GM04503 (cell line): ENCODE measurements at regions not wholly inside any gene's neighbourhood (a gene's known extent, or its start where the extent isn't known, plus 50 kb on each side); places are given as distances from the start of the nearest gene placed in this dataset.

Experiments
- DNase-seq: peaks from one replicate; pipeline ENCODE4 v3.0.0-alpha.2; 2012; ENCODE audit warnings: low read depth

DNA sequence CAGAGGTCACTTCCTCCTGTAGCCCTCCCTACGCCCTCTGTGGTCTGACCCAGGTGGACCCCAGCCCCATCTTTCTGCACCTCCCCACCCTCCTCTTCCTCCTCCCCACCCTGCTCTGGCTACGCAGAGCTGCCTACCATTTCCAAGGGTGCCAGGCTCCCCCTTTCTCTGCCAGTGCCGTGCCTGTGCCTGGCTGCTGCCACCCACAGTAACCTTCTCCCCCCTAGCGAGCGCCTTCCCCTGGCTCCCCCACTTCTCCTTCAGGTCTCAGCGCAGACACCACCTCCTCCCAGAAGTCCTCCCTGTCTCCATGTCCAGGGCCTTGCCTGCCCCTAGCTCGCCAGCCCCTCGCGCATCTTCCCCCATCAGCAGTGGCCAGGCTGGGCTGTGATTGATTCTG is 471.5 kb downstream of the PTPRU start:
- no peak for DNase-seq

DNA sequence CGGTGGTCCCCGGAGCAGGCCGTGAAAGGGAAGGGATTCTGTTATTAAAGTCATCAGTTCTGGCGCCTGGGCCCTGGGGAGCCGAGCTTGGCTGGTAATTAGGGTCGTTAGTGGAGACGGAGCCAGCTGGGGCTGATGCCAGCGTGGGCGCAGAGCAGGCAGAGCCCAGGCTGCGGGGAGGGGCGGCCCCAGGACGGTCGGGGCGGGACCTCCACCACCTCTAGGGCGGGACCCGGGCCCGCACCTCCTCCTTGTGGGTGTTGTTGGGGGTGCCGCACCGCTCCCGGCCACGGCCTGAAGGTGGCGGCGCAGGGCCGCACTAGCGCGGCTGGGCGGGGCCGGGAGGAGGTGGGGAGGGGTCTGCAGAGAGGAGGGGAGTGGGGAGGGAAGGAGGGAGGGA is 470.6 kb downstream of the PTPRU start:
- DNase-seq: no peak

DNA sequence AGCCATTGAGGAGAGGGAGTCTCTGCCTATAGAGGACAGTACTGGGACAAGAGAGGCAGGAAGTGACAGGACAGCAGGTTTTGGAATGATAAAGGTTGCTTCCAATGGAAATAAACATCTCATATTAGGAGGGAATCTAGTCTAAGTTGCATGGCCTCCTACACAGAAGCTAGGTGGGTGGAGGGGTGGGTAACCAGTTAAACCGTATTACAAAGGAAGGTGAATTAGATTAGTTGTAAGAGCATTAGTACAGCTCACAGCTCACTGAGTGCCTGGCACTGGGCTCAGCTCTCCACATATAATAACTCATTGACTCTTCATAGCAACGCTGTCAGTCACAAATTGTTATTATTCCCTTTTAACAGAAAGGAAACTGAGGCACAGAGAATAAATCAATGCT is 468.1 kb downstream of the PTPRU start:
- no peak for DNase-seq

DNA sequence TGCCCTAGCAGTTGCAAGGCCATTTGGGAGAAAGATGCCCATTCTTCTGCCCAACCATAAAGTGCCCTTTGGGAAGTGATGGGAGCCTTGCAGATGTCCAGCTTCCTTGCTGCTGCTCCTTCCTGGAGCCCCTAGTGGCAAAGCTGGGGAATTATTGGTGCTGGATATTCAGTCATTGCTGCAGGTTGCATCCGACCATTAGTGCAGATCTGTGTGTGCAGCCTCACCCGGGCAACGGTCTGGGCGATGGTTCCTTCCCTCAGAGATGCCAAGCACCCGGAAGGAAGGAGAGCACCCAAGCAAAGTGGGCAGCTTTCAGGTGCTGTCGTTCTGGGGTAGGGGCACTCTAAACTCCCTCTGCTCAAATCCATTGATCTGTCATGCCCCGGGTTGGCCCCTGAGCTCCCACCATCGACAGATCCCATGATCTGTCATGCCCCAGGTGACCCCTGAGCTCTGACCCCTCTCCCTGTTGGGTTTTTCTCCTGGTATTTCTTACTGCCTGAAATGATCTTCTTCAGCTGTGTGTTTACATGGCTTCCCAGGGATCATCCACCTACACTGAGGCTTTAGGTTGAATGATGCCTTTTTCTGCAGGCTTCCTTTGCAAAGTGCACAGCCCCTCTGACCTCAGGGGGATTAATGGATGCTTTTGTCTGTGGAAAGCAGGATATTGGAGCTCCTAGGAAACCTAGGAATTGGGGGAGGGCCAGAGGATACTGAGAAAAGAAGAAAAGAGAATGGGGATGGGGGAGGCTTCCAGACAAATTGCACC is 467.5 kb downstream of the PTPRU start:
- no peak for DNase-seq

DNA sequence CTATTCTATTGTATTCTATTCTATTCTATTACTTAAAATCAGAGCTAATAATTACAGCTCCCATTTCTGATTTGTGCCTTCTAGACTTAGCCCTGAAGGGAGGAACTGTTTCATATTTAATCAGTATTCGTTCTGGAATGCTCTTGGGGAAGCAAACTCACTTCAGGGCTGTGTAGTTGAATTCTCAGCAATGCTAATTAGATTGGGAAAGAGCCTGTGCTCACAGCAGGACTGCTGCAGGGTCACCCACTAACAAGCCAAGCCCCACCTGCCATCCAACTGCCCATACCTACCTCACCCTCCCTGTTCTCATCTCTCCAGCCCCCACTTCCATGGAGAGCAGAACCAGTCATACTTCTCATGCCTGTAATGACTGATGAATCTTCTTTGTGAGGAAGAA is 464.2 kb downstream of the PTPRU start:
- no peak for DNase-seq

DNA sequence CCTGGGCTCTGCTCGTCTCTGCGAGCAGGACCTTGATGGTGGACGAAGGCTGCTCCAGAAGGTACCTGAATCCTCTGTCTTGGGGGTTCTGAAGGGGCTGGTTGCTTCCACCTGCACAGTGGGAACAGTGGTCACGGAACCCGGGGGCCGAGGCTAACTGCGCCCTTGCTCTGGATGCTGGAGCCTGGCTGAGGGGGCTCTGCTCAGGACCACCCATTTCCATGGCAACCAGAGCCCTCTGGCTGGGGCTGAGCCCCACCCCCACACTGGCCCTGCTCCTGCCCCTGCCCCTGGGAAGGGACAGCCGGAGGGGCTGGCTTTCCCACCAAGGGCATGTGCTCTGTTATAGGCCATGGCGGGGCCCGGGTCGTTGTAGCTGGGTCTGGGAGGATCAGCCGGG is 462.3 kb downstream of the PTPRU start:
- DNase-seq: no peak

DNA sequence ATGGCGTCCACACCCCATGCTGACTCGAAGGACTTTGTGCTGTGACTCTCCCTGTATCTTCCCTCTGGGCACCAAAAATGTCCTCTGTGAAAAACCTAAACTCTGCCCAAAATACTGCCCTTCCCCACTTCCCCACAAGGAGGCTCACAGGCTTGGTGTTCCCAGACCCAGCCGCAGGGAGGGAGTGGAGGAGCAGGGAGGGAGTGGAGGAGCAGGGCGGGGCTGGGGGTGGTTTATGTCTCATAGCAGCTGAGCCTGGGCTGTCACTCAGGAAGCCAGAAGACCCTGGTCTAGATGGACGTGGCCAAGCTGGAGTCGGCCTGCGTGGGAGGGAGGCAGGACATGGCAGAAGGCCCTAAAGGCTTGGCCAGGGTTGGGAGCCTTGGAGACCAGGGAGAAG is 461.7 kb downstream of the PTPRU start:
- no peak for DNase-seq

DNA sequence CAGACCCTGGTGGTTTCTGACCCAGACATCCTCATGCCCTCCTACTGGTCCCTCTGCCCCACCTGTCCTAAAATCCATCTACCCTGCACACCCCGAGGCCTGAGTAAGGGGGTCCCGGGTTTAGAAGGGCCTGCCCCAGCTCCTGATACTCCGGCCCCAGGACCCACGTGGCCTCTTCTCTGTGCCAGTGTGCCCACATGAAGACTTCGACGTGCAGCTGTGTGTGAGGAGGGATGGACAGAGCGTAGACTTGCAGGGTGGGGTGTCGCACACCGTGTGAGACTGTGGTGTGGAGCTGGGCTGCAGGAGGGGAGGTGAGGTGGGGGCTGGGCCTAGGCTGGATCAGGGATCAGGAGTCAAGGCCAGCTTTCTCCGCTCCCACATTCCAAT is 461.1 kb downstream of the PTPRU start:
- no peak for DNase-seq

DNA sequence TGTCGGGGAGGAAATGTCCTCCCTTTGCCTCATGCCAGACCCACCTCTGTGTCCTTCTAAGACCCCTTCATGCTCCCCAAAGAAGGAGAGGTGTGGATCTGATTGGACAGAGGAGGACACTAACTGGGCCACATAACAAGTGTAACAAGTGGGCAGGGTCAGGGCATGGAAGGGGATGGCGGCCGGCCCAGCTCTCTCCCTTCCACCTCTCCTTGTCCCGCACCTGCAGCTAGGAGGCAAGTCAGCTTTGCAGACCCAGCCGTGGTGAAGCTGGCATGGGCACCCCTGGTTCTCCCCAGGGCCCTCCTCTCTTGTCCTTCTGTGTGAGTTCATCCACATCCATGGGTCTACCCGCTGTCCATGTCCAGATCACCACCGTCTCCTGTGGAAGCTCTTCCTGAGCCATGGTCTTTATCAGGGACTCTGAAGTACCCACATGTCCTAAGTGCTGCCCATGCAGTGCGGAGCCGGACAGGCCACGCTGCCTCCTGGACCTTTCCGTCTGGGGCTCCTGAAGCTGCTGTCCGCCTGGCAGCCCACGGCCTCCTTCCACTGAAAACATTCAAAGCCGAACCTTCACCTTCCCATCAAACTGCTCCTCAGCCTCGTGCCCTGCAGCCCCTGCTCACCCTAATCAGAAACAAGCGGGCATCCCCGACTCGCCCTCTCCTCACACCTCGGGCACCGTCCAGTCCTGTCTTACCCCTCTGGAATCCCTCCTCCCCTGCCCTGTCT is 460.5 kb downstream of the PTPRU start:
- DNase-seq: no peak

DNA sequence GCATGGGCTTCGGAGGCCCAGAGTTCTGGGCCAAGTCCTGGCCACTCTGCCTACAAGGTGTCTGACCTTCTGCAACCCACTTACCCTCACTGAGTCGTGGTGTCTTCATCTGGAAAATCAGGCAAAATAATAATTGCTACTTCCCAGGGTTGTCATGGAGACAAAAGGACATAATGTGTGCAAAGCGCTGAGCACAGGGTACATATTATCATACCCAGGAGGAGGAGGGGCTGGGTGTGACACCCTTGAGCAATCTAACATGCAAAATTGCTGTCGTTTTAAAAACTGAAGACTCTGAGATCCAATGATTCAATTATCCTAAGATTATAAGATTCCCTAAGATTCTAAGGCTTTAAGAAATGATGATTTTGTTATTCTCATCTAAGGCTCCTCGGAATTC is 459.5 kb downstream of the PTPRU start:
- no peak for DNase-seq

DNA sequence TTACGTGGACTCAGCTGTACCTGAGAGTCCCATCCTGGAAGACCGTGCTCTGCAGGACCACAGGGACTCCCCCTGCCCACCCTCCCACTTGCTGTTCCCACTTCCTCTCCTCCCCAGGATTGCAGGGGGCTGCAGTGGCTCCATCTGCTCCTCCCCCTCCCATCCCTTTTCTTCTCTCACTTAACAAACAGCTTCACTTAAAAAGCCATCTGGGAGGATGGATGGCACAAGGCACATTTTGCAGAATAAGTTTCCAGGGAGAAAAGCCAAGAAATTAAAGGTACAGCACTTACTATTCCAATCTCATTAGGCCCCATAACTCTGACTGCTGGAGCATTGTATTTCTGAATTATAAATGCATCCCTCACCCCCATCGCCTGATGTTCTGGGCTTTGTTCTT is 458.7 kb downstream of the PTPRU start:
- no peak for DNase-seq

DNA sequence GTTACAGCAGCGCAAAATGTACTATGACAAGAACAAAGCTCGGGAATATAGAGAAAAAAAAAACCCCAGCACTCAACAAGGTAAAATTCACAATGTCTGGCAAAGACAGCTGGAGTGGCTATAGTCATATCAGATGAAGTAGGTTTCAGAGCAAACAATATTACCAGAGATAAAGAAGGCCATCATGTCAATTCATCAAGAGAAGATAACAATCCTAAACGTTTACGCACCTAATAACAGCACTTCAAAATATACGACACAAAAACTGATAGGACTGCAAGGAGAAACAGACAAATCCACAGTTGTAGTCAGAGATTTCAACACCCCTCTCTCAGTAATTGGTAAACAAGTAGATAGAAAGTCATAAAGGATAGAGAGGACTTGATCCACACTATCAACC is 455.2 kb downstream of the PTPRU start:
- DNase-seq: no peak

DNA sequence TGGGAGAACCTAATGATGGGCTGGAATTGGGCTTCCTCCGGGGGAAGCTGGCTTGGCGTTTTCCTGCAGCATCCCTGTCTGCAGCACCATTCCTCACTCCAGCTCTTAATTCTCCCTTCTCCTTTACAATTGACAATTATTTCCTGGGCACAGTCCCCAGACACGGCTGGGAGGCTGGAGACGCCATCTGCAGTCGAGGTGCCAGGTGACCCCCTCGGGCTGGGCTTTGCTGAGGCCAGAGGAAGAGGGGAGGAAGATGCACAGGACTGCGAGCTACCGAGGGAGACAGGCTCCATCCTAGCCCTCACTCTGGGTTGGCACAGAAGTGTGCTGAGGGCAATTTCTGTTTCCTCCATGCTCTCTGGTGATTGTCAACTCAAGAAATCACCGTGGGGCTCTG is 453.8 kb downstream of the PTPRU start:
- no peak for DNase-seq

DNA sequence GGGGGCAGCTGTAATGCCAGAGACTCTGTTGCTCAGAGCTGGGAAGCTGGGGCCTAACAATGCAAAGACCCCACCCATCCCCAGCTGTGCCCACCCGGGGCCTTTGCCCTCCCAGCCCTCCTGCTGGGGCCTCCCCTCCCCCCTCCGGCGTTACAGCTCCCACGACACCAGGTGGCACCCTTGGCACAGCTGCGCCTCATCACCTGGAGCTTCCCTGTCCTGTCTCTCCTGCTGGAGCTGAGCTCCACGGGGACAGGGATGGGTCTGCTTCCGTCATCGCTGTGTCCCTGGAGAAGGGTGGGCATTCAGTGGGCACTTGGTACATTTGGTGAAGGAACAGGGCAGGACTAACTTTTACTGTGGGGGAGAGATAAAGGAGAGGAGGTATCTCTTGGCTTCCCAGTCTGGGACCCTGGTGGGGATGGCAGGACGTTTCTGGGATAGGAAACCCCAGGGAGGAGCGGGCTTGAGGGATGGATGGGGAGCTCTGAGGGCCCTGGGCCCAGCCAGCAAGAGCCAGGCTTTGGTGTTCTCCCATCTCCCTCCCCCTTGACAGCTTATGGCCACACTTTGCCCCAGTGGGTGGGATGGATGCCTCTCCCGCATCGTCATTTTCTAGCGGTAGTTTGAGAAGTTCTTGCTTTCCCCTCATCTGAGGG is 453.2 kb downstream of the PTPRU start:
- DNase-seq: no peak

DNA sequence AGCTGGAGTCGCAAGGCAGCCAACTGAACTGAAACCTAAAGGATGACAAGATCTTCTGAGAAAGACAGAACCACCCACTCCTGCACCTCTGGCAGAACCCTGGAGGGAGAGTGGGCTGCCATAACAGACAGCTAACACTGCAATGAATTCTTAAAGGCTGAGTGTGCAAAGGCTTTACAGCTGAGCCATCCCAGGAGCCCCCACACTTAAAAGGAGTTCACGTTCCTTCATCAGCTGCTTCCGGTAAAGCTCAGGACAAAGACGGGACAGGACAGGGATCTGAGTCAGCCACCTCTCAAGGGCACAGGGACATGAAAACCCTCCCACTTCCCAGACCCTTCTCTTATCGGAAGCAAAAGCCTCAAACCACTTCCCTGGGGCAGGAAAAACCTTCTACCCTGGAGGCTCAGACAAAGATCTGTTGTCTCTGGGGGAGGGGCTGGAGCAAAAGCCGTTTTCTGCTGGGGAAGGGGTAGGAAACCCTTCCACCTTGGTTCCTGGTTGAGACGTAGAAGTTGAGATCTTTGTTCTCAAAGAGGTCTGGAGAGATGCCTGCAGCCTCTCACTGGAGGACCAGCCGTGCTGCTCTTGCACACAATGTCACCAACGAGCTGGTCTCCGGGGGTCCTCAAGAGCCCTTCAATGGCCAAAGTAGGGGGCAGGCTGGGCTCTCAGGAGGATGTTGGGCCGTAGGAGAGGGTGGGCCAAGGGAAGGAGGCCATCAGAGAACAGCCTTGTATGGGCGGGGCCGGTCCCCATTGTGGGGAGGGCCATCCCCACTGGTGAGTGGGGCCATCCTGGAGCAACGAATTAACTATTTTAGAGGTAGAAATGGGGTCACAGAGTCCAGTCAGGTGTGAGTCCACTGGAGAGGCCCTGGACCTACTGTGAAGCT is 452.4 kb downstream of the PTPRU start:
- DNase-seq: peak; percentile 24

DNA sequence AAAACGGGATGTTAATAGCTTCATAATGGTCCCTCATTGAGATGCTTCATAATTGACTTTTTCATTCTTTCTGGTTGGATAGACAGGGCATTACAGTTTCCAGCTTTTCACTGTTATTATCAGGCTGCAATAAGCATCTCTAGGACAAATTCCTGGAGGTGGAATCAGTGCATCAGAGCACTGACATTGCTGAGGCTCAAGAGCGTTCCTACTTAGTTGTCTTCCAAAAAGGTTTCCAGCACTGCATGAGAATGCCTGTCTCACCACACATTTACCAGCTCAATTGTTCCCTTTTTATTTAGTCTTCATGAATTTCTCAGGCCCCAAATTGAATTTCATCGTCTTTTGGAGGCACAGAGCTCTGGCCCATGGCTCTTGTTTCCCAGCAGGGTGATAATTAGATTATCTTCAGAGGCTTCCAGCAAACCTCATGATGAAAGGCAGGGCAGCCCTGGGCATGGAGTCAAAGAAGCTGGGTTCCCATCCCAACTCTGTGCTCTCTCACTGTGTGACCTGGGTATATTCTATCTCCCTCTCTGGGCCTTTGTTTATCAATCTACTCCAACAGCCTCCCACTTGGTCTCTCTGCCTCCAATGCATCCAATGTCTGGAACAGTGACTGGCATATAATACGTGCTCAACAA is 451.4 kb downstream of the PTPRU start:
- no peak for DNase-seq

DNA sequence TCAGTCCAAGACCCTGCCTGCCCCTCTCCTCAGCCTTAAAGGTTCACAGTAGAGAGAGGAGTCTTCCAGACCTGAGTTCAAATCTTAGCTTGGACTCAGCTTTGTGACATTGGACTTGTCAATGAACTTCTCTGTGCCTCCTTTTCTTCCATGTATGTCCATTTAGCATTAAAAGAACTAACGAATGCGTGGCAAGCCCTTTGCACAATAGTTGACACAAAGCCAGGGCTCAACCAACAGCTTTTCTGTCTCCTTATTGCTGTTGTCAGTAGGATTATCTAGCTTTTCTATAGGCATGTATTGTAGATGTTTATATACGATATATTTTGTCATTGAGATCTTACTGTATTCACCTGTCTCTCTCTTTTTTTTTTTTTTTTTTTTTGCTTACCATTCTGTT is 450.8 kb downstream of the PTPRU start:
- no peak for DNase-seq

DNA sequence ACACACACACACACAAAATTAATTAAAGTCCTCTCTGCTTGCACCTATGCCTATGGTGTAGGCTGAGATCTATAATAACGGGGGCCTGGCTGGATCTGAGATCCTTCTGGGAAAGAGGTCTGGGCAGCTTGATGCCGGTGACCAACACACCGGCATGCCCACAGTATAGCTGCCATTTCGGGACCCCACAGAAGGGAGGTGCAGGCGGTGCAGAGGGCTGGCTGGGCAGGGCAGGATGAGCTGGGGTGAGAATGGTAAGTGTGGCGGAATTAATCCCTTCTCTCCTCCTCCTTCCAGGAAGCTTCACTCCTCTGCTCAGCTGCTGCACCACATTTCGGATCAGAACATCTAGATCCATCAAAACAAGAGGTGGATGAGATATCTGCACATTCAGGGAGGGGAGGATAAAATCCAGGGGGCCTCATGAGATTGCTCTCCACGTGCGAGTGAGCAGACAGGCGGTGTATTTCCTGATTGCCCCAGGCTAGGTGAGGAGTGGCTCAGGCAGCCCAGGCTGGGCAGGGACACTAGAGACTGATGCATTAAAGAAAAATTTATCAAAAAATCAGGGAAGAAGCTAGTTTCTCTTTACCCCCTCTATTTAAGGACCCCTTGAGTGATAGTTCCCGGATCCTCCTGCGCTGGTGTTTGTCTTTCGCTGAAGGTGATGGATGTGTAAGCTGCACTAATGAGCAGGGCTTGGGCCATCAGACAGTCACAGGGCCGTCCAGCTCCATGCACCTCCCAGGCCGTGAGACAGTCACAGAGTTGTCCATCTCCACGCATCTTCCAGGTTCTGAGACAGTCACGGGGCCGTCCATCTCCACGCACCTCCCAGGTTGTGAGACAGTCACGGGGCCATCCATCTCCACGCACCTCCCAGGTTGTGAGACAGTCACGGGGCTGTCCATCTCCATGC is 449.9 kb downstream of the PTPRU start:
- no peak for DNase-seq

DNA sequence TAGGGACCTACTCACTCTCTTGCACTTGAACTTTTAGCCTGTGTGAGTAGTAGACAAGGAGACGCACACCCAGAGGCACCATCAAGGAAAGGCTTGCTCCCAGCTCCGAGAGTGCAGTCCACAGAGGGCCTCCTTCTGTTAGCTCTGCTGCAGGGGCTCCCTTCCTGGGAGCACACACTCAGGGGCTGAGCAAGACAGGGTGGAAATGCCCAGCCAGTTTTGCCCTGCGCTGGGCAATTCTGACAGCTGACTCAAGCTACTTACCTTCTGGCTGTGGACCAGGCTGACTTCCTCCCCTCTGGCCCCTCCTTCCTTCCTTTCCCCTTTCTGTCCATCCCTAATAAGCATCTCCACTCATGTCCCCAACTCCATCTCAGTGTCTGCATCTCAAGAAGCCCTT is 449.1 kb downstream of the PTPRU start:
- no peak for DNase-seq

DNA sequence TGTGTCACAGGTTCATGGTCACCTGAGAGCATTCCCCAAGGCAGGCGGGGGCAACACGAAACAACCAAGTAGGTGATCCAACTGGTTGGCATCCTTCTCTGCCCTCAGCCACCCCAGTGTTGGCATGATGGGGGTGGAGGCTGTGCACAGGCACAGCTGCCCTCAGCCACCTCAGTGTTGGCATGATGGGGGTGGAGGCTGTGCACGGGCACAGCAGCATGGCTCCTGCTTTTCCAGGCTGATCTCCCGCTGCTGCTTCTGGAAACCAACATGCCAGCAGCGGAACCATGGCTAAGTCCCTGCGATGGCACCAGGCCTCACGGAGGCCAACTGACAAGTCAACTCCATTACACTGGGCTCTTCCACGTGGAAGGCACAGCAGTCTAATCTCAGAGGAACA is 447.8 kb downstream of the PTPRU start:
- no peak for DNase-seq

DNA sequence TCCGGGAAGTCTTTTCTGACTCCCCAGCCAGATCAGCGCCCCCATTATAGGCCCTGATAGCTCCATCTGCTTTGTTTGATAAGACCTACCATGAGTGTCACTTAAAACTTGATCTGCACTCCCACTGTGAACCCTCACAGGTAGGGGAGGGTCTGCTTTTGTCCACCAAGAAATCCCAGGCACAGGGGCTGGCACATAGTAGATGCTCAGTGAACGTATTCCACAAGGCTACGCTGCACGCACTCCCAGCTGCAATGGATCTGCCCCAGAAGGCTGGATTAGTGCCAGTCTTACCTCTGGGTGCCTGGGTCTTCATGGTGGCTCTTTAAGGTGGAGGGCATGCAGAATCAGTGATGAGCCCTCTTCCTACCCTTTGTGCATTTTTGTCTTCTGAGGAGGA is 447.1 kb downstream of the PTPRU start:
- no peak for DNase-seq
